ENCODE measurements at regions not wholly inside any gene's neighbourhood (a gene's known extent, or its start where the extent isn't known, plus 50 kb on each side); places are given as distances from the start of the nearest gene placed in this dataset.
"Not testable (repeated sequence)": the region's sequence is repeated elsewhere in the genome, so short reads cannot be mapped to it uniquely, and the experiment has no call there.

DNA sequence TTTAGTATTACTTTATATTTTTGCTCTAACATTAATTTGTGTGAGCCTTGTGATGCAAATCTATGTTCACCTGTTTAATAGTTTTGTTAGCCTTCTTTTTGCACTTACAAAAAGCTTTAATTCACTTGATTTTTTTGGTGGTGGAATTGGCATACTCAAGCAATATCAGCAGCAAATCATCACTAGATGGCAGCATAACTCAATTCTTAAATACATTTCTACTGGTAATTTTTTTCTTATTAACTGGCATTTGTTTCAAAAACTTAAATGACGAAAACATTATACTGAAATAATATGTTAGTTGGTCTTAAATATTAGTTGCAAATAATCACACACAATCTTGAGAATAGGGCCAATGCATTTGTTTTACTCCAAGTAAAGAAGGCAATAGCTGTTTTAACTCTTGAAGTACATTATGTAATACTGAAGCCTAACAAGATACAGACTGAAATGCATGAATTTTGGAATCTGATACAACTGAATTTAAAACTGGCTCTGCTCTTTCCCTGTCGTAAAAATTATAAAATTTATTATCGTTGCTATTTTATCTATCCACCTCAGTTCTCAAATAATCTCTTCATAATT is 151.5 kb downstream of the ATXN7L3B start:
- peak; percentile 50 for DNase-seq

- DNase-seq = no peak
These were observed 152.3 kb downstream of the ATXN7L3B start for GRCh38 chr12:74689929-74690328.

- DNase-seq = no peak
These were observed 181.8 kb downstream of the ATXN7L3B start for GRCh38 chr12:74719447-74719846.

GRCh38 chr12:74722709-74723108 is 185.1 kb downstream of the ATXN7L3B start:
- no peak for DNase-seq

DNA sequence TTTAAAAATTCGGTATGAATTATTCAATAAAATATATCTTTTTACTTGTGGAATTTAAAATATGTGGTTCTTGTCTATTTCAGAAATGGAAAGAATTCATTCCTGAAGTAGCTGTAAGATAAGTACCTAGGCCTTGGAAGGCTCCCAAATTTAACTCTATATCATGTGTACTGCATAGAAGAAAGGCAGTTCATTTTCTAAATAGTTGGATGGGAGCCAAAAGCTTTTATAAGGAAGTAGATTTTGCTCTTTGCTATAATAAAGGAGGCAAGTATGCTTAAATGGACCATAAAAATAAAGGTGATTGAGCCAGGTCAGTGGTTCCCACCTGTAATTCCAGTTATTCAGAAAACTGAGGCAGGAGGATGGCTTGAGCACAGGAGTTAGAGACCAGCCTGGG is 187.5 kb downstream of the ATXN7L3B start:
- no peak for DNase-seq

DNA sequence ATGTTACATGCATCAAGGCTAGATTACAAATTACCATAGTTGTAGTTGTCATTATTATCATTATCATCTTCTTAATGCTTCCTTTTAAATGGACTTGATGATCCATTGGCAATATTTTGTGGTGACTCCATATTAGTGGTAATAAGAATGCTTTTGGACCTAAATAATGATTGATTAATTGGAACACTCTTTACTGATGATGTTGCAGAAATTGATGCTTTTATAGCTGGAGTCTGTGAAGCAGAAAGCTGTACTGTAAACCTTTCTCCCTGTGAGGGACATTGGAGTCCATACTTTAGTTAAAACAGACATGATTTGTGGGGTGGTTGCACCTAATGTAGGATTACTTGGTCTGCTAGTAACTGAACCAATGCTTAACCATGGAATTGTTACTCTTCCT is 190.4 kb downstream of the ATXN7L3B start:
- DNase-seq = no peak

DNA sequence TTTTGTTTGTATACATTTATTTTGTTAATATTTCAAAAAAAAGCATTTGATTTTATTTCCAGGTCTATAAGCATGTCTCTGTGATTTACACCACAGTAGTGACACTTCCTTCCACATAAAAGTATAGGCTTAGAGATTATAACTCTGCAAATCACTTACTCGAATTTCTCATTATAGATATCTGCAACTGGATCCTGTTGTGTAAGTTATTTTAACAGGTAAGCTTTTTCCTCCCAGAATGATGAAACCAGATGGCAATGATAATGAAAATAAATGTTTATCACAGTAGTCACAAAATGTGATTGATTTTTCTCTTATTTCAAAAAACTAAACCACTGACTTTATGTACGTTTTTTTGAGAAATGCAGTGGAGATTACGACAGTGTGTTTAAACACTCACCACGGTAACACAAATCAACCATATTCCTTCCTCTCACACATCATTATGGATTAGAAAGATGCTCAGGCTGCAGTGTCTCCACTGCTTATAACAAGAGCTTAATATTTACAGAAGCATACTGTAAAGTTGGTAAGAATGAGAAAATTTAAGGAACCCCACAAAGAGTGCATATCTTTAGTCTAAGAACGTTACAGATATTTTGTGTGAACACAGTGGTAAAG is 194.6 kb downstream of the ATXN7L3B start:
- DNase-seq = no peak

DNA sequence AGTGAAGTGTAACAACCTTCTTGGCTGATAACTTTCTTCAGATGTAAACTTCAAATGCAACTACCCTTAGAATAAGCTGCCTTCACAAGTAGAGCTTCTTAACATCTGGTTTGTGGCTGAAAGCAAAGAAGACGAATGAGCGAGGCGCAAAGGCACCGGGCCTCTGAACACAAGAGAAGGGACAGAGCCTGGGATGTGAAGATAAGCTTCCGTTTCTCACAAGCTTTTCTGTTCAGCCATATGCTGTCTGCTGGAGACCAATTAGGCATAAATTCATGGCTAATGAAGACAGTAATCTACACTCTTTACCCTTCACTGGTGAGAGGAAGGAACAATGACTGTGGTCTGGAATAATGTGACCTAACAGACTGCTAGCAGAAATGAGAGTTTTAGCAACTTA is 195.2 kb downstream of the ATXN7L3B start:
- DNase-seq = no peak

- no peak for DNase-seq
These were observed 203.5 kb downstream of the ATXN7L3B start for GRCh38 chr12:74741112-74741511.

DNA sequence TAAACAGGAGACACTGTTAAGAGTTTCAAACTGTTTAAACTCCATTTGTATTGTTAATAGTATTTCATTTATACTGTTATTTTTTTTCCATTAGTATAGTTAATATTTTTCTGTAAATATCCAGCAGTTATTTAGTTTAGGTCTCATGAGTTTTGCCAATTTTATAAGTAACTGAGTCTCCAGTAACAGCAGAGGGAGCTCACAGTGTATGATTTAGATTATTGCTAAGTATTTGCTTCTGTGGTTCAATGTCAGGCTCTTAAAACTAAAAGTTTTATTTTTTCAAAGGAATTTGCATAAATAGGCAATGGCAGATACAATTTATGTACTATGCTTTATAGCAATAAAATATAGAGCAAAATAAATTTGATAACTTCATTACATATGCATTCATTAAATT is 209.7 kb downstream of the ATXN7L3B start:
- no peak for DNase-seq

DNA sequence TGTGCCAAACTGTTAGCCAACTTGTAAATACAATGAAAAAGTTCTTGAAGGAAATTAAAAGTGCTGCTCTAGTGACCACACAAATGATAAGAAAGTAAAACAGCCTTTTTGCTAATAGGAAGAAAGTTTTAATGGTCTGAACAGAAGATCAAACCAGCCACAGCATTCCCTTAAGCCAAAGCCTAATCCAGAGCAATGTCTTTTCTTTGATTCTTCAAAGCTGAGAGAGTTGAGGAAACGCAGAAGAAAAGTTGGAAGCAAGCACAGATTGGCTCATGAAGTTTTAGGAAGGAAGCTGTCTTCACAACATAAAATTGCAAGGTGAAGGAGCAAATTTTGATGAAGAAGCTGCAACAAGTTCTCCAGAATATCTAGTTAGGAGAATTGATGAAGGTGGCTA is 213.8 kb downstream of the ATXN7L3B start:
- no peak for DNase-seq

- DNase-seq = no peak
These were observed 214.6 kb downstream of the ATXN7L3B start for GRCh38 chr12:74752215-74752614.

DNA sequence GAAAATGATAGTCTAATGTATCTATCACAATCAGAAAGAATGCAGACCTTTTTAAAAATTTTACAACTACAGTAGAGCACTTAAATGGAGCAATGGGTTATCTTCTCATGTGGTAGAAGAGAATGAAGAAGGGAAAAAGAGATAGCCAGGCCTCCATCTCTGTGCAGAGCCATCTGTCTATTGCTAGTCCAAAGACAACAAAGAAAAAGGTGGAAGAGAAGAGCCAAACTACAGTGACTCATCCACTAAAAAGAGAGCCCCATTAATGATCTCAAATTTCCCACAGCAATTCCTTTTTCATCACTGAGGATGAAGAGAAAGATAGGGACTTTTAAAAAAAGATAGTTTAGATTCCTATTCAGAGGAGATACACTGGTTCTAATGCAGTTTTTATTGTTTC is 232.9 kb downstream of the ATXN7L3B start:
- no peak for DNase-seq

DNA sequence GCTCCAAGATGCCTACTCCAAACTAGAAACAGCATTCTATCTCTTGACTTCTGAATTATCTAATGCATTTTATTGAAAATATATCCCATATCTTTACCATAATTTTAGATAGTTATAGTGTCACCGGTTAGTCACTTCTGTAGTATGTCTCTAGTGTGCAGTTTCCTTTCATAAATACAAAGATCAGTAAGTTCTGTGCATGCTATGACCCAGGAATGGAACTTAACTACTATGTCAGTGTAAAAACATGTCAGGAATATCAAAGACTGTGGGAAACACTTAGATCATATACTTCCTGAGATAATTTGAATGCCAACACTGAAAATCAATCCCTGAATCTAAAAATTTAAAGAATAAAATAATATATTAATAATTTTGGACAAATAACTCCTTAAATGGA is 237.6 kb downstream of the ATXN7L3B start:
- no peak for DNase-seq

- no peak for DNase-seq
These were observed 238.7 kb downstream of the ATXN7L3B start for GRCh38 chr12:74776378-74776777.

DNA sequence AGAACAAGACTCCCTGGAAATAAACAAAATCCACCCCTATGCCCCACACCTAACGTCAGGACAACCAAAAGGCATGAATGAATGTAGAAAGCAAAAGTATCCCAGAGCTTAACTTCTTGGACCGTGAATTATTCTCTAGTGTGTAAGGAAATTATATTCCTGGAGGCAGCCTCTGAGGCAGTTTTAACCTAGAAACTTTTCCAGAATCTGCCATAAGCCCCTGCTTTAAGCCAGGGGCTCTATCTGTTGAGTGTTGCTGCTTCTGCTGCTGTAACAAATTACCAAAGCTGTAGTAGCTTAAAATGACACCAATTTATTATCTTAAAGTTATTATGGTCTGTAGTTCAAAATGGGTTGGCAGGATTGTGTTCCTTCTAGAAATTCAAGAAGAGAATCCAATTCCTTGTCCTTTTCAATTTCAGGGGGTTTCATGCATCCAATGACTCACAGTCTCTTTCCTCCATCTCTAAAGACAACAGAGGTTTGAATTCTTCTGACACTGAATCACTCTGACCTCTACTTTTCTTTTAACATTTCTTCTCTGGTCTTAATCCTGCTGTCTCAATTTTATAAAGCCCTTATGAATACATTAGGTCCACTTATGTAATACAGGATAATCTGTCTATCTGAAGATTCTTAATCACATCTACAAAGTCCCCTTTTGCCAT is 242.7 kb downstream of the ATXN7L3B start:
- no peak for DNase-seq

DNA sequence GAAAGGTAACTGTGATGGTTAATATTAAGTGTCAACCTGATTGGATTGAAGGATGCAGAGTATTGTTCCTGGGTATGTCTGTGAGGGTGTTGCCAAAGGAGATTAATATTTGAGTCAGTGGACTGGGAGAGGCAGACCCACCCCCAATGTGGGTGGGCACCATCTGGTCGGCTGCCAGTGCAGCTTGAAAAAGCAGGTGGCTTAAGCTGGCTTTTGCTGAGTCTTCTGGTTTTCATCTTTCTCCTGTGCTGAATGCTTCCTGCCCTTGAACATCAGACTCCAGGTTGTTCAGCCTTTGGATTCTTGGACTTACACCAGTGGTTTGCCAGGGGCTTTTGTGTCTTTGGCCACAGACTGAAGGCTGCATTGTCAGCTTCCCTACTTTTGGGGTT is 243.2 kb downstream of the ATXN7L3B start:
- not testable (repeated sequence) for DNase-seq

DNA sequence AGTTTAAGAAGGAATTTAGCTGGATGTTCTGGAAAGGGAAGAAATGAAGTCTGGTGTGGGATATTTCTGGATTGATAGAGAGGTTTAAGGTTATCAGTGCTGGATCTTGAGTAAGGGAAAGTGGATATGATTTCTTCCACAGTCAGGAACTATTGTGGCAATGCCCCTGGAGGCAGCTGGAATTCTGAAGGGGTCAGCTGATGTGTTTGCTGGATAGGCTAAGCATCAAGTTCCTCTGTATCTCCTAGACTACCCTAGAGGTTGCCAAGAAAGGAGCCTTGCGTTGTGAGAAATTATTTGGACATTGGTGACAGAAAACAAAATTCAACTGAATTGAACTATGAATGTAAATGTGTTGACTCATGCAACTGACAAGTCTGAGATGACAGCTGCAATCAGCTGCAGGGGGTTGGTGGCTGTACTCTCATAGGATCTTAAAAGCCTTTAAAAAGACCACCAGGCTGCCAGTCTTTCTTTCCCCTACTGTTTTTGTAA is 244.4 kb downstream of the ATXN7L3B start:
- DNase-seq = no peak

DNA sequence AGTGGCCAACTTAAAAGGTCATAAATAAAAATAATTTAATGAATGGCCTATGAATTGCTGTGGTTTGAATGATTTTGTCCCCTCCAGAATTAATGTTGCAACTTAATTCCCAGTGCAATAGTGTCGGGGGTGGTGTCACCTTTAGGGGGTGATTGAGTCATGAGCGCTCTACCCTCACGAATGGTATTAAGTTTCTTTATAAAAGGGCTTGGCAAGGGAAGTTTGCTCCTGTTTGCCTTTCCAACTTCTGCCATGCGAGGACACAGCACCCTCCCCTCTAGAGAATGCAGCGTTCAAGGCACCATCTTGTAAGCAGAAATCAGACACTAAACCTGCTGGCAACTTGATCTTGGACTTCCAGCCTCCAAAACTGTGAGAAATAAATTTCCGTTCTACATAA is 253.3 kb downstream of the ATXN7L3B start:
- DNase-seq = no peak

DNA sequence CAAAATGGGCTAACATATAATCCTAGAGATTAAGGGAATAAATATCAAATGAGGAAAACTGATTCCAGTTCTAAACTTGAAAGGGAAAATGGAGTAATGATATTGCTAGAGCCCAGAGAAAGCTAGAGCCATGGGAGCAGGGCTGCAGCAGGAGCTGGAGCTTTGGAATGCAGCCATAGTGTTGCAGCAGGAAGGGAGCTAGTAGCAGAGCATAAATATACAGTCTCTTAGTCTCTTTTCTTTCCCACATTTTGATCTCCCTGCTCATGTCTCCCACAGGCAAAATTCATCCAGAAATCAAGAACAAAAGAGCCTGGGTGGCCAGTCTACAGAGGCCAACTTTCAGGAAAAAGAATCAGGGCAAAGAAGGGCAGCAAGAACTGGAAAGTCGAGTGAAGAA is 253.7 kb downstream of the ATXN7L3B start:
- DNase-seq = no peak

DNA sequence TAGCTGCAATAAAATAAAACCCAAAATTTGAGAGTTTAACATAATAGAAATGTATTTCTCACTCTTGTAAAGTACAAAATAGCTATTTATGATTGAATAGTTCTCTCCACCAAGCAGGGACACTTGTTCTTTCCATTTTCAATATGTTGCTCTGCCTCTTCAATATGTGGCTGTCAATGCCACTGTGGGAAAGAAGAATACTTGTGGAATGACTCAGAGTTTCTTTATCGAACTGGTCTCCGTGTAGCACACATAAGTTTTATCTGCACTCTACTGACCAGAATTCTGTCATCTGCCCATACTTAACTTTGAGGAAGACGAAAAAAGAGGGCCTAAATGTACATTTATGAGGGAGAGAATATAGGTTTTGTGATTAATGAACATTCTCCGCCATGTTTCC is 256.9 kb downstream of the ATXN7L3B start:
- DNase-seq = no peak

- no peak for DNase-seq
These were observed 264.0 kb downstream of the ATXN7L3B start for GRCh38 chr12:74801625-74802024.

DNA sequence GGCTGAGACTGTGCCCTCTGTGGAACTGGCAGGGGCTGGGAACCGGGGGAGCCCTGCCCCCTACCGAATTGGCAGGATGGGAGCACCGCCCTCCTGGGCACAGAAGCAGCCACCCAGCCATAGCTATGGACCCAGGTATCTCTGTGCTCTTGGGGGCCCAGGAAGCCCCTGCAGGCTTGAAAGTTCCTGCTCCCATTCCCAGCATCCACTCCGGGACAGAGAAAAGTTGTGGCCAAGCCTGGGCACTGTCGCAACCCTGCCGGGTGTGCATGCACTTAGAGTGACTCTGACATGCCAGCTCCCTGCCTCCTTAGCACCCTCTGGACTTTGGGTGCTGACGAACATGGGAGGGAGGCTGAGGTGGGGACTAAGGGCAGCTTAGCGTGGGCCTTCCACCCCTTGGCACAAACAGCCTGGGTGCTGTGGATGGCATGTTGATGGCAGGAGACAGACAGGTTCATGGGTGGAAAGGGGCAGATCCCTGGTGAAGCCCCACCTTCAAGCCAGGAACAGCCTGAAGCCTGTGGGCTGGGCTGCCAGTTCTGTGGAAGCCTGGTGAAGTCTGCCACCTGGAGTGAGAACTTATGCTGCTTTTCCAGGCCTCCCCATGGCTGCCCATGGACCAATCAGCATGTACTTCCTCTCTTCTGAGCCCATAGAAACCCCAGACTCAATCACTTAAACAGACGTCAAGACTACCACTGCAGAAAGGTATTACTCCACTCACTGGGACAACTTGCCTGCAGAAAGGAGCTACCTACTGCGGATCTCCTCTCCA is 279.0 kb downstream of the ATXN7L3B start:
- no peak for DNase-seq

DNA sequence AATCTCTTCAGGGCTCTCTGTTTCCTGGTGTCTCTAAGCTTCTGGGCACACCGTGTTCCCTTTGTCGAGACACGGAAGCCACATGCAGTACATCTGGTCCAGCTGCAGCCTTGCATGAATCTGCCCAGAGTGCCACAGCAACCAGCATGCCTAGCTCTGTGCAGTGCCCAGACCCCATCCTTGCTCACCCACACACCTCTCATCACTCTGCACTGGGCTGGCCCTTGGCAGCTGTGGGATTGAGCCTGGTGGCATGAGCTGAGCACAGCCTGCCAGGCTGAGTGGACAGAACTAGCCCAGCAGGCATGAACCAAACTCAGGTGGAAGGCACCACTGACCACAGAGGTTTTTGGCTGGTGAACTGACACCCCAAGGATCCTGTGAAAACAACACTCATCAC is 279.9 kb downstream of the ATXN7L3B start:
- no peak for DNase-seq

Data from NCI-H1417 treated with DMSO at 0.1 percent for 48 hours (cell line).